Keratinocyte (primary cell): ENCODE measurements at regions not wholly inside any gene's neighbourhood (a gene's known extent, or its start where the extent isn't known, plus 50 kb on each side); places are given as distances from the start of the nearest gene placed in this dataset.

Source experiments
- DNase-seq: peaks from one replicate; pipeline ENCODE4 v3.0.0-alpha.2; 2011; ENCODE audit warnings: low read depth, missing footprints, low spot score
- FAIRE-seq: peaks from 2 replicates; lab custom pipeline; 2011; peaks lifted over from hg19 to GRCh38; lab: Jason Lieb, UNC
- H2AFZ ChIP-seq: 2 replicates; pipeline ENCODE4 v1.6.0; 2012; ENCODE audit warnings: low read length, control low read depth, inconsistent platforms; ENCODE audit not compliant: control insufficient read depth
- H3K27ac ChIP-seq: 2 replicates; pipeline ENCODE4 v1.5.1; 2011; ENCODE audit warnings: low read length; ENCODE audit not compliant: control insufficient read depth, insufficient read depth
- H3K27me3 ChIP-seq: 3 replicates; pipeline ENCODE4 v1.6.0; 2011; ENCODE audit warnings: low read length; ENCODE audit not compliant: control insufficient read depth, insufficient read depth; ENCODE audit errors: extremely low read depth
- H3K36me3 ChIP-seq, 2 experiments: 2 replicates in 1 of 2; 3 replicates in 1 of 2; pipeline ENCODE4 v1.5.1; 2011; ENCODE audit warnings: low read length in 2 of 2, mild to moderate bottlenecking in 1 of 2; ENCODE audit not compliant: control insufficient read depth in 2 of 2, insufficient read depth in 2 of 2; ENCODE audit errors: extremely low read depth in 1 of 2
- H3K4me1 ChIP-seq: 3 replicates; pipeline ENCODE4 v1.5.1; 2011; ENCODE audit warnings: low read length; ENCODE audit not compliant: control insufficient read depth, insufficient read depth; ENCODE audit errors: extremely low read depth
- H3K4me2 ChIP-seq: 3 replicates; pipeline ENCODE4 v1.6.0; 2011; ENCODE audit warnings: low read depth, low read length; ENCODE audit not compliant: control insufficient read depth, insufficient read depth; ENCODE audit errors: extremely low read depth
- H3K4me3 ChIP-seq, 3 experiments: fragments of 200-600 bp in 1 of 3; sonication (generic) in 1 of 3; 2 replicates in 2 of 3; 3 replicates in 1 of 3; pipeline ENCODE4 v1.5.1; 2011 to 2016; ENCODE audit warnings: low read length in 3 of 3, mild to moderate bottlenecking in 3 of 3, control low read depth in 2 of 3, inconsistent platforms in 1 of 3, low read depth in 1 of 3, mixed read lengths in 1 of 3, mixed run types in 1 of 3, moderate library complexity in 1 of 3; ENCODE audit not compliant: control insufficient read depth in 2 of 3, insufficient read depth in 2 of 3; ENCODE audit errors: extremely low read depth in 1 of 3
- H3K79me2 ChIP-seq: 2 replicates; pipeline ENCODE4 v1.6.0; 2012; ENCODE audit warnings: low read length; ENCODE audit not compliant: control insufficient read depth, insufficient read depth
- H3K9ac ChIP-seq: 3 replicates; pipeline ENCODE4 v1.6.0; 2011; ENCODE audit warnings: low read length; ENCODE audit not compliant: control insufficient read depth, insufficient read depth; ENCODE audit errors: extremely low read depth
- H3K9me1 ChIP-seq: 3 replicates; pipeline ENCODE4 v1.6.0; 2011; ENCODE audit warnings: low read length; ENCODE audit not compliant: control insufficient read depth, insufficient read depth; ENCODE audit errors: extremely low read depth
- H3K9me3 ChIP-seq: 2 replicates; pipeline ENCODE4 v1.5.1; 2012; ENCODE audit warnings: low read depth, low read length; ENCODE audit not compliant: control insufficient read depth
- H4K20me1 ChIP-seq: 3 replicates; pipeline ENCODE4 v1.6.0; 2011; ENCODE audit warnings: low read length; ENCODE audit not compliant: control insufficient read depth, insufficient read depth; ENCODE audit errors: extremely low read depth
- EZH2 ChIP-seq: IDR thresholded peaks from one replicate; pipeline ENCODE4 v1.6.1; 2012; ENCODE audit warnings: inconsistent platforms, mild to moderate bottlenecking, low read length, moderate library complexity
- dilution Hi-C: fragments of 300-500 bp; cut with MboI; formaldehyde crosslinking; loops from one replicate; pipeline ENCODE4 v1.7.0; 2020; ENCODE audit warnings: low sequenced_read_pairs; ENCODE audit not compliant: extremely low pct_ligation_motif_present
- TF ChIP-seq, protein P1 (sequence below), 3 experiments: IDR thresholded peaks in 1 of 3; conservative IDR thresholded peaks in 1 of 3; optimal IDR thresholded peaks in 1 of 3; 2 replicates in 2 of 3; 3 replicates in 1 of 3; pipeline versions ENCODE3 to v1.5.1; 2011; ENCODE audit warnings: low read length in 3 of 3, mild to moderate bottlenecking in 3 of 3, moderate library complexity in 2 of 3, control low read depth in 1 of 3, inconsistent platforms in 1 of 3; ENCODE audit not compliant: insufficient read depth in 2 of 3; ENCODE audit errors: extremely low read depth in 1 of 3

DNA sequence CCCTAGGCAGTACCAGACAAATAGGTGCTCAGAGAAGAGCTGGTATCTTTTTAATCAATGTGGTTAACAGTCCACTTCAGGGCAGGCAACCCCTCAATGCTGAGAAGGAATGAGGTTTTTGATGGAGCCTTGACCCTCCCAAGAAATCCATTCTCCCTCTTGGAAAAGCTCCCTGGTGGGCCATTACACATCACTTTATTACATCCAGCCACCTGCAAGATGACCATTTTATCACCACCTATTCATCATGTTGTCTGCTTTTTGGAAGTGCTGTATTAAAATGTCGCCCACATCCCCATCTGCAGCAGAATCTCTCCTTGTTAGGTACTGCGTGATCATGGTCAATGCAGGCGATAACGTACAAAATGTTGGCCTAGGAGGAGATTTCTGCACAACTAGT, 614.7 kb upstream of the TMEM132C start:
- Histone ChIP-seq H3K4me1 (no peaks in the 10 kb centered on the region), H3K4me3 (no peak overlapping the region), H2AFZ (no peak overlapping the region), H3K36me3 (no peaks in the 10 kb centered on the region), H3K9me3 (peaks cover 2% of the 10 kb centered on the region), H3K27me3 (no peaks in the 10 kb centered on the region), H3K4me2 (no peak overlapping the region), H3K27ac (no peak overlapping the region), H3K79me2 (no peaks in the 10 kb centered on the region), H3K9ac (no peak overlapping the region), H4K20me1 (no peaks in the 10 kb centered on the region), H3K9me1 (no peaks in the 10 kb centered on the region)
- FAIRE-seq (no peak), DNase-seq (no peak)
- TF ChIP-seq, protein P1, sequence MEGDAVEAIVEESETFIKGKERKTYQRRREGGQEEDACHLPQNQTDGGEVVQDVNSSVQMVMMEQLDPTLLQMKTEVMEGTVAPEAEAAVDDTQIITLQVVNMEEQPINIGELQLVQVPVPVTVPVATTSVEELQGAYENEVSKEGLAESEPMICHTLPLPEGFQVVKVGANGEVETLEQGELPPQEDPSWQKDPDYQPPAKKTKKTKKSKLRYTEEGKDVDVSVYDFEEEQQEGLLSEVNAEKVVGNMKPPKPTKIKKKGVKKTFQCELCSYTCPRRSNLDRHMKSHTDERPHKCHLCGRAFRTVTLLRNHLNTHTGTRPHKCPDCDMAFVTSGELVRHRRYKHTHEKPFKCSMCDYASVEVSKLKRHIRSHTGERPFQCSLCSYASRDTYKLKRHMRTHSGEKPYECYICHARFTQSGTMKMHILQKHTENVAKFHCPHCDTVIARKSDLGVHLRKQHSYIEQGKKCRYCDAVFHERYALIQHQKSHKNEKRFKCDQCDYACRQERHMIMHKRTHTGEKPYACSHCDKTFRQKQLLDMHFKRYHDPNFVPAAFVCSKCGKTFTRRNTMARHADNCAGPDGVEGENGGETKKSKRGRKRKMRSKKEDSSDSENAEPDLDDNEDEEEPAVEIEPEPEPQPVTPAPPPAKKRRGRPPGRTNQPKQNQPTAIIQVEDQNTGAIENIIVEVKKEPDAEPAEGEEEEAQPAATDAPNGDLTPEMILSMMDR (optimal IDR thresholded peaks at IDR 0.05 in 1 of 3, IDR thresholded peaks at IDR 0.05 in 1 of 3, conservative IDR thresholded peaks at IDR 0.05 in 1 of 3; ENCODE audit: extremely low read depth in 1 of 3, insufficient read depth in 2 of 3, low read length in 3 of 3) = no peak
- TF ChIP-seq EZH2 = no peak
- dilution Hi-C loops = no loop called here

DNA sequence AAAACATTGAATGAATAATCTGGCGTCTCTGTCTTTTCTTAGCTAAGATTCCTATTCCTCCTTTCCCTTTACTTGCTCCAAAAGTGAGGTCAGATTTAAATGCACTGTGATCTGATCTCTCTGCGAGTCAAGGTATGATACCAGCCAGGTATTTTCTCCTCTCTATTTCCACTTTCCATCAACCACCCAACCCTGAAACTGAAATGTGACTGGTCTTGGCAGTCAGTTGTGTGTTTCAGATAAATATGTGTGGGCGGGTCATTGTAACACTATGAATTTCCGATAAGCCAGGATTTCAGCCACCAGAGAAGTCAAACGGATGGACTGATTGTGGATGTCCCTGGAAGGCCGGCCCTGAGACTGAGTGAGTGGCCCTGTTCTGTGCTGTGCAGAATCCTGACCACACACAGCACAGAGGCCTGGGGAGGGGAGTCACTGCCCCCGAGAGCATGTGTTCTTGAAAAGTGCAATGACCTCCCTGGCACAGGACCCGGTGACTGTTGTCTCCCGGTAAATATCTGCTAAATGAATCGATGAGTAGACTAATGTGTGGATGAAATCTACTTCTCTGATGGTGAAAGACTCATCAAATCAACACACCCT, 612.5 kb upstream of the TMEM132C start:
- FAIRE-seq (no peak), DNase-seq (no peak)
- dilution Hi-C loops = no loop called here
- Histone ChIP-seq H3K79me2 (no peaks in the 10 kb centered on the region), H3K36me3 (no peaks in the 10 kb centered on the region), H3K9me1 (no peaks in the 10 kb centered on the region), H3K9me3 (peaks cover 2% of the 10 kb centered on the region), H2AFZ (no peak overlapping the region), H3K27me3 (no peaks in the 10 kb centered on the region), H3K4me3 (no peak overlapping the region), H3K4me1 (no peaks in the 10 kb centered on the region), H3K9ac (no peak overlapping the region), H3K4me2 (no peak overlapping the region), H3K27ac (no peak overlapping the region), H4K20me1 (no peaks in the 10 kb centered on the region)
- TF ChIP-seq, protein P1 (optimal IDR thresholded peaks at IDR 0.05 in 1 of 3, IDR thresholded peaks at IDR 0.05 in 1 of 3, conservative IDR thresholded peaks at IDR 0.05 in 1 of 3; ENCODE audit: extremely low read depth in 1 of 3, insufficient read depth in 2 of 3, low read length in 3 of 3) = no peak
- no peak for TF ChIP-seq EZH2
